ENCODE measurements at regions not wholly inside any gene's neighbourhood (a gene's known extent, or its start where the extent isn't known, plus 50 kb on each side); places are given as distances from the start of the nearest gene placed in this dataset.
"Not testable (repeated sequence)": the region's sequence is repeated elsewhere in the genome, so short reads cannot be mapped to it uniquely, and the experiment has no call there.

DNA sequence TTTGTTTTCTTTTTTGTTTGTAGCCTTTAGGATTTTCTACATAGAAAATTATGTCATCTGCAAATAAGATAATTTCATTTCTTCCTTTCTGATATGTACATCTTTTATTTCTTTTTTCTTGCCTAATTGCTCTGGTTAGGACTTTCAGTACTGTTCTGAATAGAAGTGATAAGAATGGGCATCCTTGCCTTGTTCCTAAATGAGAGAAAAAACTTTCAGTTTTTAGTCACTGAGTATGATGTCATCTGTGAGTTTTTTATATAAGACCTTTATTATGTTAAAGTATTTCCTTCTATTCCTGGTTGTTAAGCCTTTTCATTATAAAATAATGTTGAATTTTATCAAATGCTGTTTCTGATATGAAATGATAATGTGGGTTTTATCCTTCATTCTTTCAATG is 76.0 kb upstream of the SLC35F3 start:
- H3K4me3 ChIP-seq (IDR thresholded peaks at IDR 0.05; ENCODE audit: insufficient read depth, low read depth, low read length): no peak overlapping the region
- H3K4me1 ChIP-seq (ENCODE audit: low read depth, poor library complexity, severe bottlenecking): no peaks in the 10 kb centered on the region
- TF ChIP-seq, protein P1, sequence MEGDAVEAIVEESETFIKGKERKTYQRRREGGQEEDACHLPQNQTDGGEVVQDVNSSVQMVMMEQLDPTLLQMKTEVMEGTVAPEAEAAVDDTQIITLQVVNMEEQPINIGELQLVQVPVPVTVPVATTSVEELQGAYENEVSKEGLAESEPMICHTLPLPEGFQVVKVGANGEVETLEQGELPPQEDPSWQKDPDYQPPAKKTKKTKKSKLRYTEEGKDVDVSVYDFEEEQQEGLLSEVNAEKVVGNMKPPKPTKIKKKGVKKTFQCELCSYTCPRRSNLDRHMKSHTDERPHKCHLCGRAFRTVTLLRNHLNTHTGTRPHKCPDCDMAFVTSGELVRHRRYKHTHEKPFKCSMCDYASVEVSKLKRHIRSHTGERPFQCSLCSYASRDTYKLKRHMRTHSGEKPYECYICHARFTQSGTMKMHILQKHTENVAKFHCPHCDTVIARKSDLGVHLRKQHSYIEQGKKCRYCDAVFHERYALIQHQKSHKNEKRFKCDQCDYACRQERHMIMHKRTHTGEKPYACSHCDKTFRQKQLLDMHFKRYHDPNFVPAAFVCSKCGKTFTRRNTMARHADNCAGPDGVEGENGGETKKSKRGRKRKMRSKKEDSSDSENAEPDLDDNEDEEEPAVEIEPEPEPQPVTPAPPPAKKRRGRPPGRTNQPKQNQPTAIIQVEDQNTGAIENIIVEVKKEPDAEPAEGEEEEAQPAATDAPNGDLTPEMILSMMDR (conservative IDR thresholded peaks at IDR 0.05; ENCODE audit: low read depth, low read length): no peak
- no peak overlapping the region for H3K9ac ChIP-seq
- H4K20me1 ChIP-seq (ENCODE audit: insufficient read depth): no peaks in the 10 kb centered on the region
- H3K79me2 ChIP-seq (ENCODE audit: insufficient read depth, low read depth): no peaks in the 10 kb centered on the region
- H2AFZ ChIP-seq (ENCODE audit: low read depth): no peak overlapping the region
- no peak overlapping the region for H3K27ac ChIP-seq
- H3K36me3 ChIP-seq (ENCODE audit: insufficient read depth): no peaks in the 10 kb centered on the region
- H3K27me3 ChIP-seq (ENCODE audit: insufficient read depth, low read depth): no peaks in the 10 kb centered on the region
- no peak overlapping the region for H3K4me2 ChIP-seq

DNA sequence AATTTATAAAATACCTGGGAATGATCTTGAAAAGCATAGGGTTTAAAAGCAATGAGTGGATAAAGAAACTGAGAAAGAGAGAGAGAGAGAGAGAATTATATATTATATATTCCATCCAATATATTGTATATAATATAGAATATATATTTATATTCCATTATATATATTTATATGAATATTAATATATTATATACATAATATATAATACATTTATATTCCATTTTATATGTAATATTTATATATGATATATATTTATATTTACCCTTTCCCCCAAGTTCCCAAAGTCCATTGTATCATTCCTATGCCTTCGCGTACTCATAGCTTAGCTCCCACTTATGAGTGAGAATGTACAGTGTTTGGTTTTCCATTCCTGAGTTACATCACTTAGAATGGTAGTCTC is 69.9 kb upstream of the SLC35F3 start:
- H3K79me2 ChIP-seq (ENCODE audit: insufficient read depth, low read depth): no peaks in the 10 kb centered on the region
- TF ChIP-seq, protein P1 (conservative IDR thresholded peaks at IDR 0.05; ENCODE audit: low read depth, low read length): no peak
- H3K27me3 ChIP-seq (ENCODE audit: insufficient read depth, low read depth): no peaks in the 10 kb centered on the region
- no peak overlapping the region for H3K27ac ChIP-seq
- H3K4me3 ChIP-seq (IDR thresholded peaks at IDR 0.05; ENCODE audit: insufficient read depth, low read depth, low read length): no peak overlapping the region
- no peak overlapping the region for H2AFZ ChIP-seq (ENCODE audit: low read depth)
- H3K4me2 ChIP-seq: no peak overlapping the region
- H3K4me1 ChIP-seq (ENCODE audit: low read depth, poor library complexity, severe bottlenecking): no peaks in the 10 kb centered on the region
- no peaks in the 10 kb centered on the region for H3K36me3 ChIP-seq (ENCODE audit: insufficient read depth)
- no peak overlapping the region for H3K9ac ChIP-seq
- H4K20me1 ChIP-seq (ENCODE audit: insufficient read depth): no peaks in the 10 kb centered on the region

DNA sequence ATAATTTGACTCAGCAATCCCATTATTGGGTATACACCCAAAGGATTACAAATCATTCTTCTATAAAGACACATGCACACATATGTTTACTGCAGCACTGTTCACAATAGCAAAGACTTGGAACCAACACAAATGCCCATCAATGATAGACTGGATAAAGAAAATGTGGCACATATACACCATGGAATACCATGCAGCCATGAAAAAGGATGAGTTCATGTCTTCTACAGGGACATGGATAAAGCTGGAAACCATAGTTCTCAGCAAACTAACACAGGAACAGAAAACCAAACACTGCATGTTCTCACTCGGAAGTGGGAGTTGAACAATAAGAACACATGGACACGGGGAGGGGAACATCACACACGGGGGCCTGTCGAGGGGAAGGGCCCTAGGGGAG is 66.3 kb upstream of the SLC35F3 start:
- not testable (repeated sequence) for H3K79me2 ChIP-seq (ENCODE audit: insufficient read depth, low read depth); H3K36me3 ChIP-seq (ENCODE audit: insufficient read depth); H3K27me3 ChIP-seq (ENCODE audit: insufficient read depth, low read depth); H3K4me2 ChIP-seq; H3K4me3 ChIP-seq (IDR thresholded peaks at IDR 0.05; ENCODE audit: insufficient read depth, low read depth, low read length); H3K4me1 ChIP-seq (ENCODE audit: low read depth, poor library complexity, severe bottlenecking); H4K20me1 ChIP-seq (ENCODE audit: insufficient read depth); H2AFZ ChIP-seq (ENCODE audit: low read depth); H3K9ac ChIP-seq; H3K27ac ChIP-seq

DNA sequence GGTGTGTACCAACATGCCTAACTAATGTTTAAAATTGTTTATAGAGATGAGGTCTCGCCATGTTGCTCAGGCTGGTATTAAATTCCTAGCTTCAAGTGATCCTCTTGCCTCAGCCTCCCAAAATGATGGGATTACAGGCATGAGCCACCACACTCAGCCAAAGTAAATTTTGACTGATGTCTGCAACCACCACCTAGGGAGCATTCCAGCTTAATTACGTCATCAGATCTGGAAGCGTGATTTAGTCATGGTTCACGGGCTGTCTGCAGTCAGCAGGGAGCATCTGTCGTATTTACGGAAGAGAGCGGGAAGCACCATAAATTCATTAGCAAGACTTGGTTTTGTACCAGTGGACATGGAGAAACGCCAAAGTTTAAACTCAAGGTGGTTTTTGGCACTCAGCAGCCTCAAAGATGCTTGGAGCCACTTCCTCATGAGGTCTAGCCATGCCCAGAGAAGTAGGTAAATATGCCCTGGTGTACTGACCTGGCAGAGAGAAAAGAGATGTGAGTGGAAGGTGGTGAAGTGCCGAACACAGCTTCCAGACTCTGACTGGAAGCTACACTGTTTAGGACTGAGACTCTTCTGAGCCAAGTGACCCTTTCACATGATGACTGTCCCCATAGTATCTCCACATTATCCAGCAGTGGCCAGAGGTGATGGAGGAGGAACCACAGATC is 60.8 kb upstream of the SLC35F3 start:
- no peaks in the 10 kb centered on the region for H3K4me1 ChIP-seq (ENCODE audit: low read depth, poor library complexity, severe bottlenecking)
- TF ChIP-seq, protein P1 (conservative IDR thresholded peaks at IDR 0.05; ENCODE audit: low read depth, low read length): no peak

DNA sequence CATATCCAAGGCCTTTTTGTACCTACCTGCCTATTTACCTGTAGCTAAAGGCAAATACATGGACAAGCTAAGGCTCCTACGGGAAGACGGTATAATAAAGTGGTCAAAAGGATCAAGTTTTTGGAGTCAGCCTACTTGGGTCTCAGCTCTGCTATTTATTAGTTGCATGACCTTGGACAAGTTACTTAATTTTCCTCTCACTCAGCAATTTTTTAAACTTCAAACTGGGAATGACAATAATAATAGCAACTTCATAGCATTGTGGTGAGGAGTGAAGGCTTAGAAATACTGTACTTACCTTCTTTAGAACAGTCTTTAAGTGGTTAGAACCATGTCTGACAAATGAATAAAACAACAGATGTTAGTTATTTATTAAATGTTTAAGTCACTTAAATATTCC is 60.2 kb upstream of the SLC35F3 start:
- Histone ChIP-seq H3K9ac (no peak overlapping the region), H2AFZ (ENCODE audit: low read depth) (no peak overlapping the region), H3K79me2 (ENCODE audit: insufficient read depth, low read depth) (no peaks in the 10 kb centered on the region), H3K4me2 (no peak overlapping the region), H3K27ac (no peak overlapping the region), H3K27me3 (ENCODE audit: insufficient read depth, low read depth) (no peaks in the 10 kb centered on the region), H3K4me1 (ENCODE audit: low read depth, poor library complexity, severe bottlenecking) (no peaks in the 10 kb centered on the region), H3K4me3 (IDR thresholded peaks at IDR 0.05; ENCODE audit: insufficient read depth, low read depth, low read length) (no peak overlapping the region), H4K20me1 (ENCODE audit: insufficient read depth) (no peaks in the 10 kb centered on the region), H3K36me3 (ENCODE audit: insufficient read depth) (no peaks in the 10 kb centered on the region)
- TF ChIP-seq, protein P1 (conservative IDR thresholded peaks at IDR 0.05; ENCODE audit: low read depth, low read length): no peak

More for the DNA sequence above, 60.8 kb upstream of the SLC35F3 start:
- no peaks in the 10 kb centered on the region for H4K20me1 ChIP-seq (ENCODE audit: insufficient read depth)
- H3K9ac ChIP-seq: no peak overlapping the region
- no peaks in the 10 kb centered on the region for H3K36me3 ChIP-seq (ENCODE audit: insufficient read depth)
- no peaks in the 10 kb centered on the region for H3K79me2 ChIP-seq (ENCODE audit: insufficient read depth, low read depth)
- H3K27me3 ChIP-seq (ENCODE audit: insufficient read depth, low read depth): no peaks in the 10 kb centered on the region
- no peak overlapping the region for H3K4me3 ChIP-seq (IDR thresholded peaks at IDR 0.05; ENCODE audit: insufficient read depth, low read depth, low read length)
- H3K27ac ChIP-seq: no peak overlapping the region
- H3K4me2 ChIP-seq: no peak overlapping the region
- H2AFZ ChIP-seq (ENCODE audit: low read depth): no peak overlapping the region

Data from KMS-11 (cell line).